GM21619 (cell line): ENCODE measurements at regions not wholly inside any gene's neighbourhood (a gene's known extent, or its start where the extent isn't known, plus 50 kb on each side); places are given as distances from the start of the nearest gene placed in this dataset.

ENCODE experiments used
- ATAC-seq: cut with Tn5 transposase; IDR thresholded peaks from one replicate; pipeline ENCODE4 v1.9.1; 2021; ENCODE audit not compliant: unreplicated experiment

DNA sequence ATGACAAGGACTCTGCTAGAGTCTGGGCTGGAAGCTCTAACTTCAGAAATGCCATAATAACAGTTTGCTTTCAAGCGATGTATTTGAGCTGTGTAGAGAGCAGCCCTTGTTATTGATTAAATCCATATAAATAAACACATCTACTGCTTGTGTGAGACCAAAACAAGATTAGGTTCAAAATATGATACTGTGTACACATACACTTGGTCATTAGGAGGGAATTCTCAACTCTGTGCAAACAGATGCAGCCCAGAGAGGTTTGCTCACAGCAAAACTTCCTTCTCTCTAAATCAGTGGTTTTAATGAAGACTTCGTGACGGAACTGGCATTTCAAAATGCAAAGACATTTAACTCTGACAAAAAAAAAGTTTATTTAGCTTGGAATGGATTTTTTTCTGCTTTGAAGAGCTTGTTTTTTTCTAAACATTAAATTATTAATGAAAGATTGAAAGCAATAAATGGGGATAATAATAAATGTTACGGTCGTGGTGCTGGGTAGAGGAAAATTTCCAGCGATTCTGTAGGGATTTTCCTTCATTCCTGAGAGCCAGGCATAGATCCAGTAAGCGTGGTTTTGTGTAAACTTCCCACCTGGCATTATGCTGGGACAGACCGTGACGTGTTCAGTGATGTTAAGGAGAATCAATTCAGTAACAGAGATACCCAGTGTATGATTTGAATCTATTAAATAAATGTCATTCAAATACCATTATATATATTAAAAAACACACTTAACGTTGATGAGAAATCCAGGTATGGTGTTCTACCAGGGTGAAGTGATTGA is 213.7 kb downstream of the TEX29 start:
- ATAC-seq: no peak

DNA sequence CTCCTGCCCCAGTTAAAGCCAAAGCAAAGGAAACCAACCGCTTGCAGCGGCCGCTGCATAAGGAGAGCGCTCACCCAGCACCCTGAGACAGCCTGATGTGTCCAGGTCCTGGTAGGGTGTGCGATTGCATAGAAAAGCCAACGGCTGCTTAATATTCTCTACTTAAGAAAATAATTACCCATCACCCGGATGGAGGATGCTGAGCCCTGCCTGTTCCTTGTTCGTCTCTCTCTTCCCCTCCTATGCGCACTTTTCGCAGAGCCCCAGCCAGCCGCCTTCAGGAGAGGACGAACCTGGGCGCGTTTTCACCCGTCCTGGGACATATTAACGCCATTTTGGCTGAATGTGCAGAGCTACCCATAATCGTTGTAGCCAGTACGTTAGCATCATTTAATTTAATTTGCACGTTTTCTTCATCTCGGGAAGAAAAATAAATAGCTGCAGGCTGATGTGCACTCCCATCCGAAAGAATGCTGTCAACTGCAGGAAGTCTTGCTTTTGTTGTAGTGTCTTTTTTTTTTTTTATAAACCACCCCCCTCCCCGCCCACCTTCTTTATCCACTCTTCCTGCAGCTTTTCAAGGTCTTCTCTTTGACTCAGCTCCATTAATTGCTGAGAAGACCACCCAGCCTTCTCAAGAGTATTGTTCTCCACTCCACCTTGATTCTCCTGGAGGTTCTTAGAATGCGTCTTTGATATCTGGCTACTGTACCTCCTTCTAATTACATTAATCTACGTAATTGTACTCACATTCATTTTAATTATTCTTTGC is 214.5 kb downstream of the TEX29 start:
- ATAC-seq: no peak

DNA sequence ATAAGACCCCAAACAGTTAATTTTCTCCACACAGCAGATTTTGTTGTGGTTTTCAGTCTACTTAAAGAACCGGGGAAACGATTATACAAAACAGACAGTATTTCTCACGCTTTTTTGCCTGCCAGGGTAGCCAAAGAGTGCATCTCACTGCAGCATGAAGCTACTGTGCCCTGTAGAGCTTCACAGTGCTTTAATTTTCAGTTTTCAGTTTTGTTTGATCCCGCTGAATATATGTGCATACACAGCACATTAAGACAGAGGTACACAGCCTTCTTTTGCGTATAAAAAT is 215.0 kb downstream of the TEX29 start:
- no peak for ATAC-seq

DNA sequence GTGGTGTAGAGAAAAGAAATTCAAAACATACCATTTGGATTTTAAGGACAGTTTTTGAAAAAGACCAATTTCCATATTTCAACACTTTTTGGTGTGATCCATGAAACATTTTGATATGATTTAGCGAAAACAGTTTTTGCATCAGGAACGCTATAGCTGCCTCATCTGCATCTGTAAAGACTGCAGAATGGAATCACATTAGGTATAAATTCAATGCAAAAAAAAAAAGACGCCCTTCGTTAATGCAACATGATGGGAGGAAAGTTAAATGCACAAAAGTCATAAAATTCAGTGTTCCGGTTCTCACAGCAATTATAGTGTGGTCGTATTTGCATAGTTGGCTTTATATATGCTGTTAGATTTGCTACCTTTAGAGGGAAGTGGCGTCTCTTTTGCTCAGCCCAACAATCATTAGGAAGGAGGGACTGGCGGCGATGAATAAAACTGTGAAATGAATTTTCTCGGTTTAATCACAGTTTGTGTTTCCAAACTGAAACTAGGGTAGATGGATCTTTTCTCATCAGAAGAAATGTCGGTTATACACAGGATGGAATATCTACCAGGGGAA is 215.7 kb downstream of the TEX29 start:
- ATAC-seq: no peak

DNA sequence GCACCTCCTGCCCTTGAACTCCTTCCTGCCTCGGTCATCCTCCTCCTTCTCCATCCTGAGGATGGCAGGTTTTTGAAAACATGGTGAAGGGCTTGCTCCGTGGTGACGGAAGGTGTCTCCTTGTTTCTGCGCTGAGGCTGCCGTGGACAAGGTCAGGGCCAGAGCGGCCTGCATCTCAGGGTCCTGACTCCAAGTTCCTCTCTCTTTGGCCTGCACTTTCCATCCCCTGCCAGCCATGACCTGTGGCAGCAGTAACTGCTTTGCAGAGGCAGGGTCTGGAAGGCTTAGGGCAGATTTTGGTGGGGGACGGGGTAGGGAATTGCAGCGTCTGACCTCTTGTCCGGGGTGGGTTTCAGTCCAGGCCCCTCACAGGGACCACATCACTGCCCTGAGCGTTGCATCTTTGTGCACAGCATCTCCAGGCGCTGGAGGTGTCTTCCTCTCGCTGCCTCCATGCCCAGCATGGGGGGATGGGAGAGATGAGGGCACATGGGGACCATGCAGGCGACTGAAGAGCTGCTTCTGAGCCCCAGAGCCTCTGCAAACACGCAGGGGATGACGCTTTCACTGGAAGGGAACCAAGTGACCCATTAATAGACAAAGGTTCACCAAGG is 216.8 kb downstream of the TEX29 start:
- no peak for ATAC-seq

DNA sequence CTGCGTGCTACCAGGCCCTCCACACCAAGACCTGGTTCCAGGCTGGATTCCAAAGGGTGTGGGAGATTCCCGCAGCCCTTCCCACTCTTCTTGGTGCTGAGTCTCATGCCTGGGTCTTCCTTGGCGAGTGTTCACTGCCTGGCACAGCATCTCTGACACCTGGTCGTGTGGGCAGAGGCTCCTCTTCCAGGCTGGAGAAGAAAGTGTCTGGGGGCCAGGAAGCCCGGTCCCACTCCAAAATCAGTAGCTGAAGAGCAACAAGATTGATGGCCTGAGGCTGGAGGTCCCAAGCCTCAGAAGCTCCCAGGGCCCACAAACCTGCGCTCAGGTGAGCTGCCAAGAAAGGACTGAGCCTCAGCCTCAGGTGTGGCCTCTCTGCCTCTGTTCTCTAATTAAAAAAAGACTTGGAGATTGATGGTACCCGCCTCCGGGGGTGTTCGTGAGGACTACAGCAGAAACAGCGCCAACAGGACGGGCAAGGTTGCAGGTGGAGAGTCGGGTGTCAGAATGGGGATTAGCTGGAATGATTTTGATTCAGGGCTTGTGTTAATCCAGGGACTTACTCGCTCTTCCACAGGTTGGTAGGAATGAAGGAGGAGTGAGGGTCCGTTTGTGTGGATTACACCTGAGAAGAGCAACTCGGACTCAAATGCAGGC is 217.5 kb downstream of the TEX29 start:
- ATAC-seq: no peak

DNA sequence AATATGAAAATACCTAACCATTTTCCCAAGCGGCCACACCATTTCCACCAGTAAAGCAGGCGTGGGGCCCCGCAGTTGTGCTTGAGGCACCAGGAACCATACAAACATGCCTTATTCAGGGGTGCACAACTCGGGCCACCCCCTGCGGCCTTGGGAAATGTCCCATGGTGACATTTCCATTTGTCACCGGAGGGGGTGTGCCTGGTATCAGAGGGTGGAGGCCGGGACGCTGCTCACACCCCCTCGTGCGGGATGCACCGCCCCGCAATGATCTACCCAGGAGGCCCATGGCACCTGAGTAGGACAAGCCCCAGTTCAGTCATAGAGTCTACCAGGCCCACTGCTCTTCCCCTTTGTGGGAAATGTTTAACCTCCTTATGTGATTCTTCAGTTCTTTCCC is 218.8 kb downstream of the TEX29 start:
- ATAC-seq: no peak

DNA sequence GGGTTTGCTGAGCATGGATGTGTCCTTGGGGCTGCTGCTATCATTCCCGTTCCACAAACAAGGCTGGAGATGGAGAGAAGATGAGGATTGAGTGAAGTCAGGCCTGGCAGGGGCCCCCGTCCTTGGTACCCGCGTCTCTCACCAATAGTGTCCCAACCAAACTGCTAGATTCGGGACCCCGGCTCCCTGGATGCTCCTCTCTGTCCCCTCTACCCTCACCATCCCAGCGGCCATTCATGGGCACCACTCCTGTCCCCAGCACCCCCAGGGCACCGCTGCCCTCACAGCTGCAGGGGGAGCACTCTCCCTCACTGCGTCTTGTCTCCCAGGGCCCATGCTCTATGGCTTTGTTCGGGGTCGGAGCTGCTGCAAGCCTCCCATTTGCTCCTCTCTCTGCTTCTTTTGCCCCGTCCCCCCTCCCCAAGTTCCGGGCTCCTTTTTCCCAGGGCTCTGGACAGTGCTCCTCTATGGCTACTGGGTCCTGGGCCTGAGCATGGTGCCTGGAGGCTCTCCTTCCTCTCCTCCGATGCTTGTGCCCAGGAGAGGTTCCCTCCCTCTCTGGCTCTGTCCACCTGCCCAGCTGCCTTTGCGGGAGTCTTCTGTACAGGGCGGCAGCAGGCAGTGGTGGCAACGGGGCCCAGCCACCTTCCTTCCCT is 219.5 kb downstream of the TEX29 start:
- ATAC-seq: no peak

DNA sequence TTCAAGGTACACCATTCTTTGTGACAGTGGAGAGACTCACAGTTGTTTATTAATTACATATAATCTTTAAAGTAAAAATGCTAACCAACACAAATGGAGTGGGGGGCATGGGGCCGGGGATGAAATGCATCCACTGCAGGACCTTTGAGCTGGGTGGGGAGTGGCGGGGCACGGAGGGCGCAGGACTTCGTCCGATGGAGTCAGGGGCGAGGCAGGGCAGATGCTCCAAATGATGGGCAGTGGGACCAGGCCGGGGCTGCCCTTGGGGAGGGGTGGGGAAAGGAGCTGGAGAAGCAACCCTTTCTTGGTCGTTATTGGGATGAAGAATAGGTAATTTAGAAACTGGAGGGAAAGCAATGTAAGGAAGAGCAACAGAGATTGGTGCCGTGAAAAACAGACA is 220.0 kb downstream of the TEX29 start:
- ATAC-seq: no peak

DNA sequence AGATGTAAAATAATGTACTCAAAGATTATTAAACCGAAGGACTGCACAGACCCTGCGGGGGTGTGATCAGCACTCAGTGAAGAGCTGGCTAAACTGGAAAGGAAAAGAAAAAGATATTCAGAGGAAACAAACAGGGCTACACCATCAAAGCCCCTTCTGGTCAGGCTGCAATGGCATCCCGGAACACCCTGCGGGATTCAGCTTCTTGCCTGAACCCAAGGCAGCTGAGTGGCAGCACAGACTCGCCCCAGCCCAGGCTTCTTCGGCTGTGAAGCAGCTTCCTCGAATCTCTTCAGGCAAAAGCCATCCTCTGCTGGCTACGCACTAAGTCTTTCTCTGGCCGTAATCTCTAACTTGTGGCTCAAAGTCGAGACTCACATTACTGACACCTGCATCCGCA is 220.9 kb downstream of the TEX29 start:
- no peak for ATAC-seq

DNA sequence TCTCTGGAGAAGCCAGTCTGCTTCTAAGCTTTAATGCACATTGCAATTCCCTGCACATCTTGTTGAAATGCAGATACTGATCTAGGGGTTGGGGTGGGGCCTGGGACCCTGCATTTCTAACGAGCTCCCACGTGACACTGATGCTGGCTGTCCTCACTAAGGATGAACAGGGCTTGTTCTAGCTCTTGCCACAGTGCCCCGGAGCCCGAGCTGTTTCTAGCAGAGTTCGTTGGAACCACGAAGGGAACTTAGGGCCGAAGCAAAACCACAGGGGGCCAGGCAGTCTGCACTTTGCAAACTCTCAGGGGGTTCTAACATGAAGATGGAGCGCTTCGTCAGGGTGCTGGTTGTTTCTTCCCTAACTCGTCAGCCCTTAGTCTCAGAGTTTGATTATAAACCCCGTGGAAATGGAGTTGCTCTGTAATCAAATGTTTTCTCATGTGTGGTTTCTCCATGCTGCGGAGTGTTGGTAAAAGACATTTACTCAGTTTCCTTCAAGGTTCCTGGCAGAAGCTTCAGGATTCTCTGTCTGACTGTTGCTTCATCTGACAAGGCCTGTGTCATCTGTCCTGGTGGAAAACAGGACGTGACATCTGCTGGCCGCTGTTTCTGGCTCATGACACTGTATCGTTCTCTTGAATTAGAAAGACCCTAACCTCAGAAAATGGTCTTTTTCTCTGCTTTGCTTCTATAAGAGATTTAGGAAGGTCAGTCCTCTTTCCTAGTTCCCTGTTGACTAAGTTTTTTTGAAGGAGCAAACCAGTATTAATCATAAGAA is 221.5 kb downstream of the TEX29 start:
- ATAC-seq: no peak

DNA sequence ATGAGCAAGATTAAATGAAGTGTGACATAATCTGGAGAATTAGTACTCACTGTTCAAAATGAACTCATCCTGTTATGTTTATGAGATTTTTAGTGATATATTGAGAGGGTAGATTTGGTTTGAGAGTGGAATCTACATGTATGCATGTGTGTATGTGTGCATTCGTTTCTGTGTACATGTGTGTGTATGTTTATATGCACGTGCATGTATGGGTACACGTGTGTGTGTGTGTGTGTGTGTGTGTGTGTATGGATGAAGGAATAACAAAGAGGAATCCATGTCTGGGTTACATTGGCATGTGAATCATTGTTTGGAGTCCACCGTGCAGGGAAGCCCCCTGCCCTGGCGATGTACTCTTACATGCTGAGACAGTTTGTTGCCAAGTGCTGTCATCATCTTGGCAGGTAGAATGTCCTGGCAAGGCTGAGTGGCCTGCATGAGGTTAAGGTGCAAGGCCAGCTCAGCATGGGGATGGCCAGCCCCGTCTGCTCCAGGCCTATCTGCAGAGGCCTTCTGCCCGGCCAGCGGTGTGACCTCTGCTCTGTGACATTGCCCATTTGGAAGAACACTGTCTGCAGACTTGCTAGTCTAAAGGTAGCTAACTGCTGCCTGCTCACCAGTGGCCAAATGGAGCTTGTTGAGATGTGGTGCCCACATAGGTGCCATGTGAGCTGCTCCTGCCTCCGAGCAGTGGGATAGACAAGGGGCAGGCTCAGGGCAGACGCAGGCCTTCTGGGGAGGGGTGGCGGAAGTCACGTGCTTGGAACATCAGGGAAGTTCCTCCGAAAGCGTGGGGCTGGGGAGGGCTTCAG is 222.3 kb downstream of the TEX29 start:
- ATAC-seq: no peak

DNA sequence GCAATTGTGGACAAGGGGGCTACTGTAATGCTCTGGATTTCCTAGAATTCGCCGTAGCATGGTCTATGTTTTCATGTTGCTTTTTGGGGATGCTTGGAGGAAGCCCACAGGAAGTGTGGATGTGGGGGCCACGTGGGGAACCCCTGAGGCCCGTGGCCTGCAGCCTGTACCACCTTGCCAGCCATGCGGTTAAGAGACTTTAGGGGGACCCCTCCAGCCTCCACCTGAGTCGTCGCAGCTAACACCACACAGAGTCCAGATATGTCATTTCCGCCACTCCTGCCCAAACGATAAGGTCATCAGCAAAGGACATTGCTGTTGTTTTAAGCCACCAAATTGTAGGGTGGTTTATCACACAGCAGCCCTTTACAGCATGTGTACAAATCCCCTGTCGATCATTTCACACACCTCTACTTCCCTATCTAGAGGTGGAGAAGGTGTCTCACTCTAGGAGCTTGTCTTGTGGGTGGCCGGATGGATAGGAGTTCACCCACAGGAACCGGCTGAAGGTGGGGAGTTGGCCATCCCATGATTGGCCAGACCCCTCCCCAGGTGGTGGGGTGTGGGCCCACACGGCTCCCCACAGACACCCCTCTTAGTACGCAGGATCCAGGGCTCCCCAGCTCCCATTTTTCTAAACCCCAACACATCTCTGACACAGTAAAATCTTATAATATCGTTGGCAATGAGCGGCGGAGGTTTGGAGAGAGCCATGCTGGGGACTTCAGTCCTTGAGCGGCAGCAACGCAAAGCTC is 226.7 kb downstream of the TEX29 start:
- ATAC-seq: no peak

DNA sequence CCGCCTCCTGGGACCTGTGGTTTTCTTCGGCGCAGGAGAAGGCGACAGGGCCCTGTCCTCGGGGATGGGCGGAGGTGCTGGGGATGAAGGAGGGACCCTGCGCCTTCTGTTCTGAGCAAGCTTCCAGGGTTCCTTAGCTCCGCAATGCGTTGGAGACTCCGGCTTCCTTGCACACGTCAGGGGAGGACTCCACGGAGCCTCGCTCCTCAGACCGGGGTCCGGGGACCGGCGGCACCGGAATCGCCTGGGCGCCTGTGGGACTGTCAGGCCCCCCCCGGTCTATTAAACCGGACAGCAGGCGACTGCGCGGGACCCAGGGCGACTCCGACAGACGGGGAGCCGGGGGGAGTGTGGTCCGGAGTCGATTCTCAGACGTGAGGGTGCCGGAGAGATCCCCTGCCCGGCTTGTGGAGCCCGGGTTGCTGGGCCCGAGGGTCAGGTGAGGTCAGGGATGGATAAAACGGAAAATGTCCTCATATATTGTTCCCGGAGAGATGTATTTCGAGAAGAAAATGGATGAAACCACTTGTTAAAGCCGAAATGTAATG is 227.4 kb downstream of the TEX29 start:
- ATAC-seq: no peak

DNA sequence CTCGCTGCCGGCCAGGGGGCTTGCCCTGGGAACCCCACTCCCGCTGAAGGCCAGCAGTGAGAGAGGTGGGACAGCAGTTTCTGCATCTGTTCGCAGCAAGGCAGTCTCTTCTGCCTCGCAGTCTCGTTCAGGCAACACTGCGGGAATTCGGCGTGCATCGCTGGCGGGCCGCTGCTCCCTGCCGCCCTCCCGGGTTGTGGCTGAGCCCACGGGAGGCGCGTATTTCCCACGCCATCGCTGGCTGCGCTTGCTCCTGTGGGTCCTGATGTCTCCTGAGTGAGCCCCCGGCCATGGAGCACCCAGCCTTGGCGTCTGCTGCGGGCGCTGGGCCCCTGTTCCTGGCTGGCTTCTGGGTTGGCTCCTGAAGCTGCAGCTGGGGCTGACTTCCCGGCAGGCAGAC is 227.9 kb downstream of the TEX29 start:
- no peak for ATAC-seq

DNA sequence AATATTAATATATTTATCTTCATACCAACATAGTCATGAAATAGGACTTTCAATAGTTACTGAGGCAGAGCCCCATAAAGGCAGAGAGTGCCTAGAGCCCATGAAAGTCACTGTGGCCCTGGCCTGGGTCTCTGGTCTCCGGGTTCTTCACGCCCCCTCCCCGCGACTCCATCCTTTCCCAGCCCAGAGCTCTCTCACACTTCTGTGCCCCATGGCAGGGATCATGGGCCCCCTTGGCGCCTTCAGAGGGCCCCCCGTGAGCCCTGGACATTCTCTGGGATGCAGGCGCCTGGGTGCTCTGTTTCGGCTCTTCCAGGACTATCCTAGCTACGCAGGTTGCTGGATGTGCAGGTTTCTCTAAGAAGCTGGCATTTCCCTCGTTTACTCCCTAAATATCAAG is 228.4 kb downstream of the TEX29 start:
- ATAC-seq: no peak

DNA sequence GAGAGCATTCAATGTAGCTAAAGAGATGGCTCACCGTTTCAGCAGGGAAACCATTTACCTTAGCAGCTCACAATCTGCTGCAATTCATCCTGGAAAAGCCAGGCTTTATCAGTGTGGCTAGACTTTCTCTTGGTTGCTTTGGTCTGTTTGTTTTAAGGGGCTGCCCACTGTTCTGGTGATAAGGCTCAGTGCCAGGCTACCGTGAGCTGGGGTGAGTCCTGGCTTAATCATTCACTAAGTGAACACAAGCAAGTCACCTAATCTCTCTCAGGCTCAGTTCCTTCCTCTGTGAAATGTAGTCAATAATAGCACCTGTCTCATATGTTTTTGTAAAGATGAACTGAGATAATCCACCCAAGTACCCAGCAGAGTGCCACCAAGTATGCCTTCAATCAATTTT is 229.0 kb downstream of the TEX29 start:
- no peak for ATAC-seq

DNA sequence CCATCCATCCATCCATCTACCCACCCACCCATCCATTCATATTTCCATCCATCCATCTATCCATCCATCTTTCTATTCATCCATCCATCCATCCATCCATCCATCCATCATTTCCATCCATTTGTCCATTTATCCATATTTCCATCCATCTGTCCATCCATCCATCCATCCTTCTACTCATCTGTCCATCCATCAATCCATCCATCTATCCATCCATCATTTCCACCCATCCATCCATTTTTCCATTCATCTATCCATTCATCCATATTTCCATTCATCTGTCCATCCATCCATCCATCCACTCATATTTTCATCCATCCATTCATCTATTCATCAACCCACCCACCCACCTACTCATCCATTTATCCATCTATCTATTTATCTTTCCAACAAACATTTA is 229.6 kb downstream of the TEX29 start:
- no peak for ATAC-seq
